Activated CD8-positive, alpha-beta memory T cell treated with anti-CD3 and anti-CD28 coated beads, Interleukin-2, amount 50 U/mL, for 1 hour (primary cell): ENCODE measurements at regions not wholly inside any gene's neighbourhood (a gene's known extent, or its start where the extent isn't known, plus 50 kb on each side); places are given as distances from the start of the nearest gene placed in this dataset.
"Not testable (repeated sequence)": the region's sequence is repeated elsewhere in the genome, so short reads cannot be mapped to it uniquely, and the experiment has no call there.

Experiments
- DNase-seq: peaks from one replicate; pipeline ENCODE4 v3.0.0-alpha.2; 2020; ENCODE audit errors: extremely low read depth

DNA sequence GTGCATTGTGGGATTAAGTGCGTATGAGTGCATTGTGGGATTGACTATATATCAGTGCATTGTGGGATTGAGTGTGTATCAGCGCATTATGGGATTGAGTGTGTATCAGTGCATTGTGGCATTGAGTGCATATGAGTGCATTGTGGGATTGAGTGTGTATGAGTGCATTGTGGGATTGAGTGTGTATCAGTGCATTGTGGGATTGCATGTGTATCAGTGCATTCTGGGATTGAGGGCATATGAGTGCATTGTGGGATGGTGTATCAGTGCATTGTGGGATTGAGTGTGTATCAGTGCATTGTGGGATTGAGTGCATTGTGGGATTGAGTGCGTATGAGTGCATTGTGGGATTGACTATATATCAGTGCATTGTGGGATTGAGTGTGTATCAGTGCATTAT is 106.4 kb downstream of the SHOX start:
- DNase-seq: not testable (repeated sequence)

GRCh38 chrX:734362-734761 is 103.8 kb downstream of the SHOX start:
- DNase-seq: no peak

DNA sequence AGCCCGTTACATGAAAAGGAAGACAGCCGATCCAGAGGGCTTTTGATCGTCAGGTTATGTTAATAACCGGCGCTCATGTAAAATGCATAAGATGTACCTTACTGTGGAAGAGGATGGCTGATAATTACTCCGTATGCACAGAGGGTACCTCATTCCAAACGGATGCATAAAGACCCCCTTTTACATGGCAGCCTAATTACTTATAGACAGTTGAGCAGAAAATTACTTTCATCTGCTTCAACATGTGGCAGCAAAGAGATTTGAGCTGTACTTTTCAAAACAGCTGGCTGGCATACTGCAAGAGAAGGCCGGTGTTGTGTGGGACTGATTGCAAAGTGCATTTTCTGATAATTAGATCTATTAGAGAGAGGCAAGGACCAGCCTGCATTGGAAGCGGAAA is 103.4 kb downstream of the SHOX start:
- DNase-seq: no peak

DNA sequence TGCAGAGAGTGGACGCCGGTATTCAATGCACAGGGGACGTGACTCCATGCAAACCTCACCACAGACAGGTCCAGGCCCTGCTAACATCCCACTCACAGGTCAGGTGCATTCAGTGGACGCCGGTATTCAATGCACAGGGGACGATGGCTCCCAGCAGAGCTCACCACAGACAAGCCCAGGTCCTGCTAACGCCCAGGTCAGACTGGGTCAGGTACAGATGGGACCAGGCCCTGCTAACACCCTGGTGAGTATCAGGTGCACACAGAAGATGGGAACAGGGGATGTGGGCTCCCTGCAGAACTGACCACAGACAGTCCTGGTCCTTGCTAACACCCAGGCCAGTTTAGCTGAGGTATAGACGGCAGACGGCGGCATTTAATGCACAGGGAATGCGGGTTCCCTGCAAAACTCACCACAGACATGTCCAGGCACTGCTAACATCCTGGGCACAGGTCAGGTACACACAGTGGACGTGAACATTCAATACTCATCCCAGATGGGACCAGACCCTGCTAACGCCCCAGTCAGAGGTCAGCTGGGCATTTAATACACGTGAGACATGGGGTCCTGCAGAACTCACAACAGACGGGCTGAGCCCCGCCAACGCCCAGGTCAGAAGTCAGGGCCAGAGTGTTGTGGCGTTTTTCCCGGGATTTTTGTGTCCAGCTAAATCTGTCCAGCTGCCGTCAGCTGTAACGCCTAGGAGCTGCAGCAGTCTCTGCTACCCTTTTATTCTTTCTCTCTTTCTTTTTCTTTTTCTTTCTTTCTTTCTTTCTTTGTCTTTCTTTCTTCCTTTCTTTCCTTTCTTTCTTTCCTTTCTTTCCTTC is 99.2 kb downstream of the SHOX start:
- no peak for DNase-seq

GRCh38 chrX:729101-729500 is 98.5 kb downstream of the SHOX start:
- DNase-seq: not testable (repeated sequence)

DNA sequence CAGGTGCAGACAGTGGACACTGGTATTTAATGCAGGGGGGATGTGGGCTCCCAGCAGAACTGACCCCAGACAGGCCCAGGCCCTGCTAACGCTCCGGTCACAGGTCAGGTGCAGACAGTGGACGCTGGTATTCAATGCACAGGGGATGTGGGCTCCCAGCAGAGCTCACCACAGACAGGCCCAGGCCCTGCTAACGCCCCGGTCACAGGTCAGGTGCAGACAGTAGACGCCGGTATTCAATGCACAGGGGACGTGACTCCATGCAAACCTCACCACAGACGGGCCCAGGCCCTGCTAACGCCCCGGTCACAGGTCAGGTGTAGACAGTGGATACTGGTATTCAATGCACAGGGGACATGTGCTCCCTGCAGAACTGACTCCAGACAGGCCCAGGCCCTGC is 98.0 kb downstream of the SHOX start:
- not testable (repeated sequence) for DNase-seq

- no peak for DNase-seq
Observed at GRCh38 chrX:727738-728621, 97.4 kb downstream of the SHOX start.

GRCh38 chrX:725971-726370 is 95.4 kb downstream of the SHOX start:
- no peak for DNase-seq

GRCh38 chrX:724256-724655 is 93.7 kb downstream of the SHOX start:
- no peak for DNase-seq

- DNase-seq: no peak
Observed at GRCh38 chrX:723781-724180, 93.2 kb downstream of the SHOX start.

DNA sequence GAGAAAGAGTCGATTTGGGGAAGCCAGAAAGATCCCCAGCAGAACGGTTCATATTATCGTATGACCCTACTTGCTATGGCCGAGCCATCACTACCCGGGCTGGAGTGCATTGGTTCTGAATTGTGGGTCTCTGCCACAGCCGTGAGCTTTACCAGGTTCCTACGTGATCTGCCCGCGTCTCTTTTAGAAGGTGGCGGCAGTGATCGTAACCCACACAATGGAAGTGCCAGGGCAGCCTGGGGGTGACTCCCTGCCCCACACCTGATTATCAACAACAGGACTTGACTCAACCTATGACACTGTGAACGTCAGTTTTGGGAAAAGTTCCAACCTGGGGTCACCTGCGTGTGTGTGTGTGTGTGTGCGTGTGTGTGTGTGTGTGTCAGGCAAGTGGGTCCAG is 90.8 kb downstream of the SHOX start:
- no peak for DNase-seq

- DNase-seq: no peak
Observed at GRCh38 chrX:720825-721224, 90.2 kb downstream of the SHOX start.

DNA sequence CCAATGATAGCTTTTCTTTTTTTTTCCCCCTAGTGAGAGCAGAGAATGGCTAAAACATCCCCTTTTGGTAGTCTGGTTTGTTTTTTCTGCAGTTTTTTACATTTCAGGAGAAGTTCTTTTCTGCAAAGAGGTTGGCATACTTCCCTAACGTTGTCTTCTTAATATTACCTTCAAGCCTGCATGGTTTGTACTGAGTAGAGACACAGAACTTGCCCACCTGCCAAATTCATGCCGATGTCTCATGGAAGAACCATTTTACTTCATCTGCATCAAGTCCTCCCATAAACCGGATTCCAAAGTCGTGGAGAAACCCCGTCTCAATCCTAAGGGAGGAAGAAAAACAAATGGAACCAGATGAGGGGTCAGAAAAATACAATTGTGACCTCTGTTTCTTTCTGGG is 89.7 kb downstream of the SHOX start:
- no peak for DNase-seq

GRCh38 chrX:716136-716535 is 85.5 kb downstream of the SHOX start:
- DNase-seq: no peak

GRCh38 chrX:714131-714530 is 83.5 kb downstream of the SHOX start:
- no peak for DNase-seq
